Heart left ventricle (tissue), 13 donors: ENCODE measurements at regions not wholly inside any gene's neighbourhood (a gene's known extent, or its start where the extent isn't known, plus 50 kb on each side); places are given as distances from the start of the nearest gene placed in this dataset.

ENCODE experiments used
- CTCF ChIP-seq, 12 donors: fragments of 200-600 bp; sonication (generic) in 4 of 12; IDR thresholded peaks; one replicate each; pipeline versions ENCODE4 v1.5.0 to v1.8.0; 2018 to 2022; ENCODE audit warnings: antibody characterized with exemption in 12 of 12, mild to moderate bottlenecking in 5 of 12
- POLR2A ChIP-seq, 2 donors: fragments of 450-650 bp; IDR thresholded peaks; one replicate each; pipeline ENCODE4 v1.6.1; 2017; ENCODE audit warnings: antibody characterized with exemption in 2 of 2, mild to moderate bottlenecking in 2 of 2, moderate library complexity in 2 of 2
- donor health status: ischemic (EF 13 %, LVEDD 7.1; RV severe dilation, severe dysfunction).
- donor health status: DM: no; HTN: yes; CAD: no.
- donor health status: DM: no; HTN: no; CAD: no.
- donor health status: ischemic (EF 25% LVEDD 6.9; RV normal size, moderate dysfunction).
- donor health status: ischemic (EF 25% LVEDD 5.7; RV mildly dilated, moderate dysfunction).
- donor health status: ischemic (EF 35%, LVEDD 5.7; RV mildly dilated, moderate dysfunction).
- donor health status: nonischemic (EF 11% LVEDD 7.7; RV severe dilation, severe dysfunction).
- donor health status: DM: yes; HTN: yes; CAD: no.
- donor health status: PGD.
- donor health status: ischemic (EF 29% LVEDD 5.4; RV normal size, mild dysfunction).
- donor health status: nonischemic (EF 23%, LVEDD 6.1; RV moderate dilation, normal function).

- no peak for TF ChIP-seq CTCF (IDR thresholded peaks at IDR 0.05)
- TF ChIP-seq POLR2A (IDR thresholded peaks at IDR 0.05) = no peak
Measured at GRCh38 chr20:56989516-56989915, 276.9 kb downstream of the BMP7 start.
